GM19372 (cell line): ENCODE measurements at regions not wholly inside any gene's neighbourhood (a gene's known extent, or its start where the extent isn't known, plus 50 kb on each side); places are given as distances from the start of the nearest gene placed in this dataset.
"Not testable (repeated sequence)": the region's sequence is repeated elsewhere in the genome, so short reads cannot be mapped to it uniquely, and the experiment has no call there.

Source experiments
- ATAC-seq: cut with Tn5 transposase; IDR thresholded peaks from one replicate; pipeline ENCODE4 v1.9.1; 2021; ENCODE audit warnings: mild to moderate bottlenecking, low read depth, moderate library complexity; ENCODE audit not compliant: unreplicated experiment

DNA sequence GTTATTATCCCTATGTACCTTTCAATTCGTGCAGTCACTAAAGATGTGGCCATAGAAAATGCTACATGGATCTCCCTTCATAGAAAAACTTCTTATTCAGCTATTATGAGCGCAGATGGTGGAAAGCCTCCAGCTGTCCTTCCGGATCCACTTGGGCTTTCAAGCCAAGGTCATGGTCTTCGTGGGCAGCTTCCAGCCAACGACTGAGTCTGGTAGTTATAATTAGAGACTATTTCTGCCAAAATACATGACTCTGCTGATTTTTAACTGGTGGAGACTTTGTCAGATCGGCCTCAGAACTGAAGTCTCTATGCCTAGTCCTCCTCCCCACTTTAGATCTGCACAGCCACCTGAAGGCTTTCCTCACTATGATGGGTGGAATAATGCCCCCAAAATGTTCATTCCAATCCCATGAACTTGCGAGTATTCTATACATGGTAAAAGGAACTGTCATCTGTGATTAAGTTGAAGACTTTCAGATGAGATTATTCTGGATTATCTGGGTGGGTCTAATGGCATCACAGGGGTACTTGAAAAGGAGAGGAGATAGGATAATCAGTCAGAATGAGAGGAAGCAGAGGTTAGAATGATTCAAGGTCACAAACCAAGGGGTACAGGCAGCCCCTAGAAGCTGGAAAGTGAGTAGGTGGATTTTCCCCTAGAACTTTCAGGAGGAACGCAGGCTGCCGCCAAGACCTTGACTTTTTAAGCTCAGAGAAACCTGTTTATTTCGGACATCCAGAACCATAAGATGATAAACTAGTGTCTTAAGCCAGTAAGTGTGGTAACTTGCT lies 171.1 kb upstream of the CXCL13 start:
- ATAC-seq, result no peak

- ATAC-seq, result no peak
Measured at GRCh38 chr4:77437079-77437478, 168.5 kb upstream of the CXCL13 start.

GRCh38 chr4:77438549-77438948 lies 167.1 kb upstream of the CXCL13 start:
- no peak for ATAC-seq

DNA sequence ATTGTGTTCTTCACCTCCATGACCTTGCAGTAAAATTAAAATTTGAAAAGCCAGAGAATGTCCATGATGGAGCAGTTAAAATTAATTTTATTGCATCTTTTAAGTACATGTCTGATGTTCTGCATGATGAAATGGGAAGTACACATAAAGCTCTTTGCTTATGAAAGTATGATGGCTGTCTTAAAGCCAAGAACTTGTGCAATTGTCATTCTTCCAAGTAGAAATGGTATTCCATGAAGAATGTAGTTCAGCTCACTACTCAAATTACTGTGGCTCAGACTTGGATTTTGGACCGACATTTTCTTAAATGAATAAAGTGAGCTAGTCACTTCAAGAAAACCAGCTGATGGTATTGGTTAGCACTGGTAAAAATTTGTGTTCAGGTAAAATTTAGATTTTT lies 161.7 kb upstream of the CXCL13 start:
- ATAC-seq, result no peak

DNA sequence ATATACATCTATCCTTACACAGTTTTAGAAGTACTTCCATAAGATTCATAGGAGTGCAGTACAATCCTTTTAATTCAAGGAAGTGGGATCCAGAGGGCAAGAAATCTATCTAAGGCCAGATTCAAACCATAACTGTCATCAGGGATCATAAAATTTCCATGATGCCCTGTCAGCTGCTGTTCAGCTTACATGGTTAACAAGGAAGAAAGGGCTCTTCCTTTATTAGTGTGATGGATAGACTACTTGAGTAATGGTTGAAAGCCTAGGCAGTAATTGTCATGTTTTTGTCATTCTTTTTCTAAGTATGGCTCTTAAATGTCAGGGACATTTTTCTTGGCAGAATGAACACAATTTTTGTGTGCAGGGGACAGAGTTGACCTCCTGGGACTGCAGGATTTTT lies 159.8 kb upstream of the CXCL13 start:
- ATAC-seq, result no peak

- ATAC-seq, result no peak
Measured at GRCh38 chr4:77446601-77447000, 159.0 kb upstream of the CXCL13 start.

DNA sequence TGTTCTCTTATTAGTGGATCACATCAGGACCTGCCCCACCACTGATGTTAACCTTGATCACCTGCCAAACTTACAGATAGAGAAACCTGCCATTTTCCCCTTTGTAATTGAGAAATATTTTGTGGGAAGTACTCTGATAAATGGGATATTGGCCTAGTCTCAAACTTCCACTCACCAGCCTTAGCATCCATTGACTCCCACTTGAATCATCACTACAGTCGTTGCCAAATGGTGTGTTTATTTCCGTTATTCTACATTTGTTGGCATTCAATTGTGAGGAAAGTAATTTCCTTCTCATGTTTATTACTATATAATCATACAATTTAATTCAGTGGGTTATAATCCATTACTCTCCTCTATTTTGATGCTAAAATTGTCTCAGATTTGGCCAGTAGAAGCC lies 156.4 kb upstream of the CXCL13 start:
- ATAC-seq, result no peak

GRCh38 chr4:77450006-77450405 lies 155.6 kb upstream of the CXCL13 start:
- no peak for ATAC-seq

- ATAC-seq, result no peak
Measured at GRCh38 chr4:77451530-77451929, 154.1 kb upstream of the CXCL13 start.

- not testable (repeated sequence) for ATAC-seq
Measured at GRCh38 chr4:77452117-77452516, 153.5 kb upstream of the CXCL13 start.

DNA sequence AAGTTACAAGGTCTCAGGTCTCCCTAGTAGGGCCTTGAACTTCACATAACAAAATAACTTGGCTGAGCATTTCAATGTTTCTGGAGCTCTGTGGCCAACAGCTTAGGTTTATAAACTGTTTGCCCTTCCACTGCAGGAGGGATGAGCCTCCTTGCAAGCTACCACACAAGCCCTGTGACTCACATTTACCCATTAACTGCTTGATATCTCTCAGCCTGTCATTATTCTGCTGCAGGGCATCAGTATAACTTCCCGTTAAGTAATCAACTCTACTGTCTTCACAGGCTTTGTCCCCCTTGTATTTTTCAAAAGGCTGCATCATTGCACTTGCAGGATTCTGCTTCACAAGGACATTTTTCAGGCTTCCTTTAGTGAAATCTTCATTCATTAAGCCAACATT lies 151.7 kb upstream of the CXCL13 start:
- no peak for ATAC-seq

GRCh38 chr4:77454858-77455257 lies 150.8 kb upstream of the CXCL13 start:
- ATAC-seq, result no peak

GRCh38 chr4:77464100-77464499 lies 141.5 kb upstream of the CXCL13 start:
- ATAC-seq, result not testable (repeated sequence)

DNA sequence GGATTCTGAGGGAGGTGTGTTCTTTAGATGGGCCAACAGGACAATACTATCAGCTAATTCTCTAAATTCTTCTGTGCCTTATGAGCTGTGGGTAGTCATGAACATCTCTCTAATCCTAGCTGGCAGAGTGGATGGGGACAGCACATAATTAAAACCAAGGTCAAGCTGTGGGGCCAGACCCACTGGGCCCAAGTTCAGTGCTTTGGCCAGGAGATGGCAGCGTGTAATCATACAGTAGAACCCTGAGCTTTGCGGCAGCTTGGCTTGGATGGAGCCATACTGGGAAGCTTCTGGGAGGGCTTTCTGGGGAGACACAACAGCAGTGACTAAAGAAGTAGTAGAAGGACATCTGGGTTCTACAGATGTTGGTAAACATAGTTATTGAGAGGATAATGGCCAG lies 140.3 kb upstream of the CXCL13 start:
- peak; percentile 57 for ATAC-seq

- ATAC-seq, result no peak
Measured at GRCh38 chr4:77466430-77466829, 139.2 kb upstream of the CXCL13 start.

GRCh38 chr4:77471821-77472495 lies 133.7 kb upstream of the CXCL13 start:
- no peak for ATAC-seq

GRCh38 chr4:77473509-77473908 lies 132.1 kb upstream of the CXCL13 start:
- no peak for ATAC-seq

- no peak for ATAC-seq
Measured at GRCh38 chr4:77481856-77482255, 123.8 kb upstream of the CXCL13 start.

DNA sequence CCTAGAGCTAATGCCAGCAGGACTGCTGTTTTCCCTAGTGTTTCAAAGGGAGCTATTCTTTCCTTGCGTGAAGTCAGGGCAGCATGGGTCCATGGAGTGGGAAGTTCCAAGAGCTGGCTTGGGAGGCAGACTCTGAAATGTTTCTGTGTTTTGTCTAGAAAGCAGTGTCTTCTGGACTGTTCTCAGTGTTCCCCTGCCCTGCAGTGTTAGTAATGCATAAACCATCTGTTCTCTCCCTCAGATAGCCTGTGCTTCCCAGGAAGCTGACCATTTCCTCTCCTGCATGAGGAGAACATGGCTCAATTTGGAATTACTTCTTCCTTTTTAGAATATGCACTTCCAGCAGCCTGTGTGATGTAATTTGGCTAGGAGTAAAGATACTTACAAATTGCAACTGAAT lies 116.7 kb upstream of the CXCL13 start:
- ATAC-seq, result no peak

- ATAC-seq, result peak; percentile 79
Measured at GRCh38 chr4:77493120-77493752, 112.4 kb upstream of the CXCL13 start.

DNA sequence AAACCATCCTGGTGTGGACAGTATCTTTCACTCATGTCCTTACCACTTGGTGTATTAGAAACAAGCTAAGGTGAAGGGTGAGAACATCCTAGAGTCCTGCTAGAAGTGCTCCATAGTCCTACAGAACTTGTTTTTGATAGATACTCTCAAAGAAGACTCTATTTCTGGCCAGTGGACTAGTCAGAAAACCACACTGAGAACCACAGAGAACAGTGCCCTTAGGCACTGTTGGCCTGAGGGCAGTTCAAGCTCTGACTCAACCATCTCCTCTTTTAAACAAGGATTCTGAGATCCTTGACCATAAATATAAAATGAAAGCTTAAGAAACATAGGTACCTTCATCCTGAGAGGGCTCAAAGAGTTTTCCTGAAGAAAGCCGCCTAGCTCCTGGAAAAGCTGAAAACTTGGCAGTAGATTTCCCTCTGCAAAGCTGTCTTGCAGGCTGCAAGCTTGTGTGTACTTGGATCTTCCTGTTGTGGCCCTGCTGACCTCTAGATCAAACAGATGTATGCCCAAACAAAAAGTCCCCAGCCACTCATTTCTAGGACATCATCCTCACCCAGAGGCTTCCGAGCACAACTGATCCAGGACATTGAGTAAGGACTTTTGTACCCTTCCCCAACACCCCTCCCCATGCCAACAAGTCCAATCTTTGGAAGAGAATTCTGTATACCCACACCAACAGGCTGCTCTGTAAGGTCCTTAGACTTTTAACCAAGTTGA lies 111.6 kb upstream of the CXCL13 start:
- ATAC-seq, result peak; percentile 34
